Activated CD4-positive, CD25-positive, alpha-beta regulatory T cell treated with anti-CD3 and anti-CD28 coated beads, Interleukin-2, amount 50 U/mL, for 24 hours (primary cell): ENCODE measurements at regions not wholly inside any gene's neighbourhood (a gene's known extent, or its start where the extent isn't known, plus 50 kb on each side); places are given as distances from the start of the nearest gene placed in this dataset.
"Not testable (repeated sequence)": the region's sequence is repeated elsewhere in the genome, so short reads cannot be mapped to it uniquely, and the experiment has no call there.

Experiments
- ATAC-seq, 2 donors: fragments of 150-1000 bp; cut with Tn5 transposase; one replicate each; pipeline ENCODE4 v1.10.0; 2021; ENCODE audit warnings: mild to moderate bottlenecking in 1 of 2, moderate library complexity in 1 of 2

DNA sequence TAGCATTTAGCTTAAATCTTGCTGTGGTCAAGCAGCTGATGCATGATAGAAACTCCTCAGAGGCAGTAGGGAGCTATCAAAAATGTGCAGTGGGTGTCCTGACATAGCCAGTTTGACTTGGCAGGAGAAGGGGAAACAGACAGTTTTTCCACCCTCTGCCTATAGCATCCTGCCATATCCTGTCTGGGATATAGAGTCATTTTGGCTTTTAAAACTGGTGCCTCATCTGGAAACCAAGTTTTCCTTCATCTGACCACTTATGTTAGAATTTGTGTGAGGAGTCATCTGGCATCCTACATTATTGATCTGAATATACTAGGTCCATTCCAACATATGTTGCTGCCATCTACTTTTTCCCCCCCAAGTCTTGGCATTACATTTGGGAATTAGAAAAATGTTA, 284.1 kb downstream of the CD109 start:
- no peak for ATAC-seq

DNA sequence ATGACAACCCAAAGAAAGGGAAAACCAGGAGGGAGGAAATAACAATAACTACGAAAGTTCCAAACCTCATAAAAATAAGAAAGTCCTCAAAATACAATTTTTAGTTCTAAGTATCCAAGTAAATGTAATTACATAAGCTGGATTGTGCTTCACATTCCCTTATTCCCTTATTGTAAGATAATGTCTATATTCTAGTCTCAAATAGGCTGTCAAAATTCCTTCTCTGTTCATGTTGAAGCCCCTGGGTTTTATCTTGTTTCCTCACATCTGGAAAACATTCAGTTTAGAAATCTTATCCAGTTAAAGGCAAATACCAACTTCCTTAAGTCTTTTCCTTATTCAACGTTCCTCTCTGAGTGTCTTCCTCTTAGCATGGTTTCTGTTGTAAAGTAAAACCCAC, 282.3 kb downstream of the CD109 start:
- no peak for ATAC-seq

DNA sequence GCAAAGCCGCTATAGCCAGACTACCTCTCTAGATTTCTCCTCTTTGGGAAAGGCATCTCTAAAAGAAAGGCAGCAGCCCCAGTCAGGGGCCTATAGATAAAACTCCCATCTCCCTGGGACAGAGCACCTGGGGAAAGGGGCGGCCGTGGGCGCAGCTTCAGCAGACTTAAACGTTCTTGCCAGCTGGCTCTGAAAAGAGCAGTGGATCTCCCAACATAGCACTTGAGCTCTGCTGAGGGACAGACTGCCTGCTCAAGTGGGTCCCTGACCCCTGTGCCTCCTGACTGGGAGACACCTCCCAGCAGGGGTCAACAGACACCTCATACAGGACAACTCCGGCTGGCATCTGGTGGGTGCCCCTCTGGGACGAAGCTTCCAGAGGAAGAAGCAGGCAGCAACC, 276.5 kb downstream of the CD109 start:
- ATAC-seq, result not testable (repeated sequence)

DNA sequence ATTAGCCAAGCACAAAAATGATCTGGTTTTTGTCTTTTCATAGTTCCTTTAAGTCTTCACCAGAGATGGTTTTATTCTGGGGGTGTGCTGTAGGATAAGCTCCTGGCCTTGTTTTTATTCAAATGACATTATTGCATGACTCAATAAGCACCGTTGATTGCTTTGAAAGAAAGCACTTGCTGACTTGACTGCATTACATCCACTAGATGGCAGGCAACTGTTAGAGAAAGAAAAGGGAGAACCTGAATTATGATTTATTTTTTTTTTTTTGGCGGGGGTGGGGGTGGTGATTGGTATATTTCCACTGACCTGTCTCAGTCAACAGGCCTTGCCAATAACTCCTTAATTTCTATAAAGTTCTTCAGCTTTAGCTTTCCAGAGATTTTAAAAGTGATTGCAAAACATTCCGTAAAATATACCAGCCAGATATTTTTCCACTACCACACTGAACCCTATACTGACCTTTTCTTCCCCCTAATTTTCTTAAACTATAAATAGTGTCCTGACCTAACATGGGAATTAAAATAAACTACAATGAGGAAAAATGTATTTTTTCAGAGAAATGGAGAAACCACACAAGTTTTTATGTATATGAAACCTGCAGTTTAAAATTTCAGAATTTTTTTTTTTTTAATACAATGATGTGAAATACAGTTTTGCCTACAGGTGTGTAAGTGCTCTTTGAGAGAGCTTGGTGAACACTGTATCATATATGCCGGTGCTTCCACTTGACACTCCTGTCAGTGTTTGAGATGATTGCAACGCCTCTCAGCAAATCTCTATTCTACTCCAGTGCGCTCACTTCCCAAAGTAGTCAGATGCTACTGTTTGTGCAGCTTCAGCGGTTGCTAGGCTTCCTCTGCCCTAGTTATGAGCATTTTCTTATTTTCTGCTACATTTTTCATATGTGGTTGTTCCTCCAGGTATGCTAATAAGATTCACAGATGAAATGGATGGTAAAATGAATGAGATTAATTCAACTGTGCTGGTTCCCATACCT, 274.3 kb downstream of the CD109 start:
- no peak for ATAC-seq

DNA sequence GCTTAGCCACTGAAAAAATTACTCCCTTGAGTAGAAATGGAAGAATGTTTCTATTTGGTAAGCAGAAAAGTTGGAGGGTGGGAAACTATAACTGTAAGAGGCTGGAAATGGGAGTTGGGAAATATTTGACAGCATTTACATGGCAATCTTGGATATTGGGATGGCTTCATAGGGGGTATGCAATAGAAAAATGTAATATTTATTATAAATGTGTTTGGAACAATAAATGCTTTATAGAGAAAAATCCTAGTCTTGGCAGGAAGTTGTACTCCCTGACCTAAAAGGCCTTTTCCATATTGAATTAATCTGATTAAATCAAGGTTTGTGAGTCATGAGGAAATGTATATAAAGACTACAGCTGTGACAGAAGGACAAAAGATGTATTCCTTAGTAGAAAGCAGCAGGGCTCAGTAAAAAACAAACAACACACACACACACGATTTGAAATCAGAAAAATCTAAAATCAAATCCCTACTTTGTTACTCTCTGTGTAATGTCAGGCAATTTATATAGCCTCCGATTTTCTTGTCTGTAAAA, 272.3 kb downstream of the CD109 start:
- ATAC-seq, result no peak

DNA sequence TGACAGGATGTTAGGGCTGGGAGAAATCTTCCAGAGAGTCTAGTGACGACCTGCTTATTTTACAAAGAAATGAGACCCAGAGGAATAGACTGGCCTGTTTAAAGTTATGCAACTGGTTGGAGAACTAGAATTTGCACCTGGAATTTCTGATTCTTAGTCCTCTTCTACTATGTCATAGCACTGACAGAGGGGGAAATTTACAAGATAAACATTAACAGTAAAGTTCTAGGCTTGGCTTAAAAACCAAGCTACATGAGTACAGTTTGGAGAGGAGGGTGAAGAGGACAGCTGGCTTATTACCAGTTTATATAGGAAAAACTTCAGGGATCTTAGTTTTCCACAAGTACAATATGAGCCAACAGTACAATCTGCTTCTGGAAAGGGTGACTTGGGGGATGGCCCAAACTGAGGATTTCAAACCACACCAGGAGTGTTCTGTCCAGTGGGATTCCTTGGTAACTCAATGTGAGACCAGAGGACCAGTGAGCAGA, 269.6 kb downstream of the CD109 start:
- no peak for ATAC-seq

DNA sequence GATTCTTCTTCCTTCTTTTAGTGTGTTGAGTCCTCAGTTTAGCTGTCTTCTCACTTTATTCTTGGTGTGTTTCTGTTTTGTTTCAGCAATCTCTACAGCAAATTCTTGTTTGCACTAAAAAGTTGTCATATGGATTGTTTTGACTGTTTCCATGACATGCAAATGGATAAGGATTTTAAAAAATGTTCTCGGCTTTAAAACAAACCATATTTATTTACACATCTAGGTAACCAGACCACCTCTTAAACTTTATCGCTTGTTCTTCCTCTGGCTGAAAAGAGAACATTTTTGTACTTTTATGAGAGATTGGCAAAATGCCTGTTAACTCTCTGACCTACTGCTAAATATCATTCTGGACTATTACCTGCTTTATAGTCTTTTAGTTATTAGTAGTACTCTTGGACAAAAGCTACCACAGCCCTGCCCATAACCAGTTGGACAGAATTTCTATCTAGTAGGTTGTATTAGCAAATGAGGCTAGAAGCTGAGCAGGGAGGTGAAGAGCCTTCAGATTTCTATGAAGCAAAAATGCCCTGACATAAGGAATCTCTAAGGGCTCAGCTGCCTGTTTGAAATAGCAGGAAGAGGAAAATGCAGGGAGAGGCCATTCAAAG, 268.3 kb downstream of the CD109 start:
- ATAC-seq, result no peak

DNA sequence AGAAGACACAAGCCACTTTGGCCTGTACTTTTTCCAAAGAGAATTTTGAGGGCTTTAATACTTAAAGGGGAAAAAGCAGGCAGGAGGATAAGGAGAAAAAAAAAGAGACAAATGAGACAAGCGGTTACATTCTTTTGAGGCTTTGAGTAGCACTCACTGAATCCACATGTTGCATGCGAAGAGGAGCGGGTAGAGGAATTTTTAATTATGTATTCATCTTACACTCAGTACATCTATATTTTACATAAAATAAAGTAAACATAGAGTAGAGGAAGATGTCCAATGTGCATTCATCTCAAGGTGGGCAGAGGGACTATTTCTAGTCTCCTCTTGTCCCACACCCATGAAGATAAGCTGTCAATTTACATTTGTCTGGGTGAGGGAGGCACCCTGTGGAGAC, 266.9 kb downstream of the CD109 start:
- no peak for ATAC-seq

DNA sequence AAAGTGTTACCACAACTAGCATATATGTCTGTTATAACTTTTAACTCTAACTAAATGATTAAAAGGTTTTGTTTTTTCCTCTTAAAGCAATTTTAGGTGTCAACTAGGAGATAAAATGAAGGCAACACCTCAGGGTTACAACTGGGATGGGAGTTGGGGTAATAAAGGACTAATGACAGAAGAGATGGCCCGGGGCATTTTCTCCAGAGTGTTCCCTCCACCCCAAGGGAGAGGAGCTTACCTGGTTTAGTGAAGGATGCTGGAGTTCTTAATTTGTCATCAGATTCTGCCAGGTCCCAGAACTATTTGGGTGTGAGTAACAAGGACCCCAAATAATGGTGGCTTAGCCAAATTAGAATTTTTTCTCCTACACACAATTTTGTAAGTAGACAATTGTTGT, 260.3 kb downstream of the CD109 start:
- no peak for ATAC-seq

DNA sequence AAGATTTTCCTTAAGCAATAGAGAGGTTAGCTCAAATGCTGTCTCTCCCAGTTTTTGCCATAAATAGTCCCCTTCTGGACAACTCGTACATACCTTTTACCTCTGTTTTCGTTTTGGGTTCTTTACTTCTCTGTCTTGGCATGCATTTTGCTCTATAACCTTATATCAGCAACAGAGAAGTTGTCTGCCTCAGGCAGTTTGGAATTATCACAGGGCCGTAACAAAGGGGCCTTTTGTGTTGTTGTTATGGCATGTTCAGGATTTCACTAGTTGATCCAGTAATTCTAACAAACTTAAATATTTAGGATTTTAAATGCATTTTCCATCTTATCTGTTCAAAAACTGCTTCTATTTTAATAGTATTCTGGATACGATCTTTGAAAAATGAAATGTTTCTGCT, 259.8 kb downstream of the CD109 start:
- ATAC-seq, result no peak

DNA sequence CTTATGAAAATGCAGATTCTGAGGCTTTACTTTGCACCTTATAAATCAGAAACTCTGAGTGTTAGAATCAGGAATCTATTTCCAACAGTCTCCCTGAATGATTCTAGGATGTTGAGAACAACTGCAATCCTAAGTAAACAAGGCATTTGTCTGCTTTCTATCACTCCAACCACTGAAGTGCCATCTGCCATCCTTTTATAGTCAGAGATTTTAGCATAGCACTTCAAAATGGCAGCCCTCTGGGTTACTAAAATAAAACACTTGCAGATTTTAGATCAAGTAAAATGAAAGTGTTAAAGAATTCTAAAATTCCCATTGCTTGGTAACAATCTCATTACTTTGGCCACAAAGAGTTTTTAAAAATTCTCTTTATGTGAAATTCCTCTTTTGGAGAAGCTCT, 258.9 kb downstream of the CD109 start:
- no peak for ATAC-seq

DNA sequence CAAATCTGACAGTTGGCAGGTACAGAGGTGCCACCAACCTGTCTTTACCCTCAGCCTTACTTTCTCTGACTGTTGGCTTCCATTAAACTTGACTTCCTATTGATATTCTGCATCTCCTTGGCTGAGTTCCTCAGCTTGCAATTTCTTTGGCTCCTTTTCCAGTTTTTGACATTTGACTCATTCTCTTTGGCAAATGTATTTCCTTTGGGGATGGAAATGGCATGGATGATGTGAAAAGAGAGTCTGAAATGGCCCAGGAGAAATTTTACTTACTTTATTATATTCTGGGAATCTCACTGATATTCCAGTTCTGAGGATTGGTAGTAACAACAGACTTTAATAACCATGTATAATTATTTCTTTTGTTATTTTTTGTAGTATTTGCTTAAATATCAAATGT, 255.2 kb downstream of the CD109 start:
- no peak for ATAC-seq

DNA sequence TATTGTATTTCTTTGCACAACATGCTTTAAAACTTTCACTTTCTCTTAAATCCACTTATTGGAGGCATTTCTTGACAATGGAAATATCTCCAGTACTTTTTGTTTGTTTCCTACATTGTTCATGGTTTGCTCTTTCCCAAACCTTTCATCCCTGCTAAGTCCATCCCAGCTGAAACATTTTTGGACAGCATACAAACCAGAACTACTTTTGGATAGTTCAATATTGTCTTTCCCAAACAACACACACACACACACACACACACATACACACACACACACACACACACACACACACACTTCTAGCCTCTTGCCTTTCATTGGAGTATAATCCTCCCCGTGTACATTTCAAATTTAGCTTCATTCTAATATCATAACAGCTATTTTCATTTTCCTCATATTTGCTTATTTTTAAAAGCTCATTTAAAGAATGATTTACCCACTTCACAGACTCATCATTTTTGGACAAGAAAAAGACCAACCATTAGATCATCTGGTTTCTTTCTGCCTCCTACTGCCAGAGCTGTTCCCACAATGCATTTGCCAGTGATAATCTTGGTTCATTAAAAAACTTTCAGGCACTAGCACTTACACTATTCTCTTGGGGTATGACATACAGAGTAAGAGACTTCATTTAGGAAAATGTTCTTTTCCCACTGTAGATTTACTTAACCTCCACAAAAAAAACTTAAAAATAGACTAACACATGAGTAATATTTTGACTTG, 248.1 kb downstream of the CD109 start:
- no peak for ATAC-seq

DNA sequence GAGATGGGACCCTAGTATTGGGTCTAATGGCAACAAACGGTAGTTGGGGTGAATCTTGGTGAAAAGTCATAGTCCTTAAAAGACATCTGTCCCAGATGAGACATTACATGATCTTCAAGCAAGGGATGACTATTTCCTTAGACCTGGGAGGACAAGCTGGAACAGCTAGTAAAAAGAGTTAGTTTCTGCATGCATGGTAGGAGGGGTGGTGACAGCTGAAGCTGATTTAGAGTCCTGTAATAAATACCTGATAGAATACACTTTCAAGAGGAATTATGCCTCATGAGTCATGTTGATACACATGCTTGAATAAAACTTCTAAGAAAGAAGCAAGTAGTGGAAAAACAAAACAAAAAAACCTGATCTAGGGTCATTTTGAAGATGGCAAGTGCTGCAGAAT, 247.4 kb downstream of the CD109 start:
- ATAC-seq, result no peak

DNA sequence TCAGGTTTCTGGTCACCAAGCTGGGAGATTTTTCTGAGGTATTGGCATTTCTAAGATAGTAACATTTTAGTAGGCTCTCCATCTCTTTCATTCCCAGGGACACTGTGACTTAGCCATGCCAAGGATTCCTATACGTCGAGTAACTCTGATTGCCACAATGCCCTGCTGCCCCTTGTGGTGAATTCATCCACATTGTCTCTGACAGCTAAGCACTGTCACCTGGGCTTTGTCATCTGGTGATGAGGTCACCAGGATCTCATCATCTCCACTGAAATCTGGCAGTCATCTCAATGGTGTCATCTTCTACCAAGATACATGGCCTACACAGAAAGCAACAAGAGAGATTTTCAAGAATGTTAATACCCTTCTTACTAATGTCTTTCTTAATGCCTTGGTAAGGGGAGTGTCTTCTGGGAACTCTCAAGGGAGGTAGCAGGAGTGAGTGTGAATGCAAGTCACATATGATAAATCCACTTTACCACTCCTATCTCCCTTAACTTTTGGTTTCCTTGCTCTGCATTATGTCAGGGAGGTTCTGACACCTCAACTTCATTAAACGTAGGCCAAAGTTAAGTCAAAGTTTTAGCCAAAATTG, 246.7 kb downstream of the CD109 start:
- no peak for ATAC-seq

DNA sequence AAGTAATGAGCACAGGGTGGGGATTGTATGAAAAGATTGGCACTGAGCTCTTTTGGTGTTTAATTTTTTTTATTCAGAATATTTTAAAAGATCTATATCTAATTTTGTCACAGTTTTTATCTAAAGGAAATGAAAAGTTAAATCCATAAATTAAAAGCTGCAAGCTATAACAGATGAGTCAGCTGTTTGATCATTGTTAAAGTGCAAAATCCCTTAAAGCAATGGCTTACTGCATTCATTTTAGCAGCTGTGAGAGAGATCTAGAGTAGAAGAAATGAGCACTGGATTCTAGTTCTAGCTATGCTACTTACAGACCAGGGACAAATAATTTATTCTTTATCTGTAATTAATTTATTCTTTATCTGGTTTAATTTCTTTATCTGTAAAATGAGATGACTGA, 245.9 kb downstream of the CD109 start:
- no peak for ATAC-seq

DNA sequence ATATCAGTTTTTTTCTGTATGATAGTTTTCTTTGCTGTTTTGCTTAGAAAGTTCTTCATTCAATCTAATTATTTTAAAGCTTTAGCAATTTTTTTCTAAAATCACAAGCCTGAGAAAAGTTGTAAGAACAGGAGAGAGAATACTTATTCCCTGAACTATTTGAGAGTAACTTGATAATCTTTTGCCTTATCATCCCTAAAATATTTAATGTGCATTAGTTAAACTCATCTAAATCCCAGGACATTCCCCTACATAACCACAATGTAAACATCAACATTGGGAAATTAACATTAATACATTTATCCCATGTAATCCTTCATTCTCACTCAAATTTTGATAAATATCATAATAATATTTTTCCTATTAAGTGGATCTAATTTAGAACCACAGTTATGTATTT, 241.8 kb downstream of the CD109 start:
- no peak for ATAC-seq

DNA sequence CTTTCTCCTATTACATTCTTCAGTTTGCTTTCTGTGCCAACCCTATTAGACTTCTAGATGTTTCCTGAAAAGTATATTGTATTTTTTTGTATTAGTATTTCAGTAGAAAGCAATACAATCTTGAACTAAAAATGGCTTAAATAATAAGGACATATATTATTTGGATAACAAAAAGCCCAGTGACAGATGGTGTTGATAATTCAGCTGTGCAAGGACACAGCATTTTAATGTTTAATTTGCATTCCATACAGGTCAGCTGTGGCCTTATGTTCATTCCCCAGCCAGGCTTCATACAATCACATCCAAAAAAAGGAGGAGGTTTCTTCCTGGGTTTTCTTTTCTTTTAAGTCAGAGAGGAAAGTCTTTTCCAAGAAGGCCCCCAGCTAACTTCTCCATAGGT, 236.9 kb downstream of the CD109 start:
- ATAC-seq, result no peak

DNA sequence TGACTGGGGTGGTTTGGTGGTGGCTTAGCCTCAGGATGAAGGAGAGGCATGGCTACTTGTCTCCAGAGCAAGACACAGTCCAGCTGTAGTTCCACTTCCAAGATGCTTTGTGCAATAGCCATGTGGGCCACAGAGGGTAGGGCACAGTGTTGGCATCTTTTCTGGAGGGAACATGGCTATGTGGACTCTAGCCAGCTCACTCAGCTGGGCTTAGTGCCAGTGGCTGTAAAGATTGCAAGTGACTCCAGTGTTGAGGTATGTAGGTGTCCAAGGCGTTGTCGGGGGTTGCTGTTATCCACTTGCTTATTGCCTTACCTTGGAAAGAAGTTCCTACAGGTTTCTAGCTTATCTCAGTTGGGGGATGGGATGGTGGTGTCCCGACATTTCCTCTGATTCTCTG, 233.4 kb downstream of the CD109 start:
- no peak for ATAC-seq

DNA sequence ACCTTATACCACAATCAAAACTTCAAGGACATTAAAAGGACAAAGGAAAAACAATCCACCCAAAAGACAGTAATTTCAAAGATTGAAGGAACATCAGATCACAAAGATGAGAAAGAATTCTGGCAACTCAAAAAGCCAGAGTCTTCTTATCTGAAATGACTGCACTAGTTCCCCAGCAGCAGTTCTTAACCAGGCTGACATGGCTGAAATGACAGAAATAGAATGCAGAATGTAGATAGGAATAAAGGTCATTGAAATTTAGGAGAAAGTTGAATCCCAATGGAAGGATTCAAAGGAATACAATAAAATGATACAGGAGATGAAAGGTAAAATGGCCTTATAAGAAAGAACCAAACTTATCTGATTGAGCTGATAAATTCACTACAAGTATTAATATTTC, 231.4 kb downstream of the CD109 start:
- no peak for ATAC-seq

DNA sequence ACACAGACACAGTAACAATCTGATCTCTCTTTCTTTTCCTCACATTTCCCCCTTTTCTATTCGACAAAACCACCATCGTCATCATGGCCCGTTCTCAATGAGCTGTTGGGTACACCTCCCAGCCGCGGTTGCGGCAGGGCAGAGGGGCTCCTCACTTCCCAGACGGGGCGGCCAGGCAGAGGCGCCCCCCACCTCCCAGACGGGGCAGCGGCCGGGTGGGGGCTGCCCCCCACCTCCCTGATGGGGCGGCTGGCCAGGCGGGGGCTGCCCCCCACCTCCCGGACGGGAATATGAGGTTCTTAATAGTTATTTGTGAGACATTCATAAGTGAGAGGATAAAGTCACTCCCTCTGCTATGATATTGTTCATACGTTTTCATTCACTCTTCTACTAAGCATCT, 229.7 kb downstream of the CD109 start:
- ATAC-seq, result not testable (repeated sequence)

DNA sequence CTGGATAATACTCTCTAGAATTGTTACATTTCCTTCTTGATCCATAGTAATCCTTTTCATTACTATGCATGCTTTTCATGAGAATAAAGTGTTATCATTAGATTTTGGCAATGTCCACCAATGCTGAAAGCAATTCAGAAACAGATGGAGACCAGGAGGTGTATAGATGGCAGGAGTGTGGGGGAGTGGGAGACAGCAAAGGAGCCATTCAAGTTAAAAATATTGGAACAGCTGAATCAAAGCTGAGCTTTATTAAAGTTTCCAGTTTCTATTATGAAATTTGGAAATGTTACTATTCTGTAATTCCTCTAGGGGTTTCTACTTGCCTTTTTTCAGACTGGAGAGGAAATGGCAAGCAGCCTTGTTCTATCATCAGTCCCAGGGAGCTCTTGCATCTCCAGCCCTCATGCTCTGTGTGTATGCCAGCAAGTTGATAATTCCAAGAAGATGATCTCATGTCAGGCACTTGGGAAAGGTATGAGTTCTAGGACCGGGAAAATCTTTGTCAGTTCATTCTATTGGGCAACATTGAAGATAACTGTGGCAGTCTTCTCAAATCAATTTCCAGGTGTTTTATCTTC, 228.0 kb downstream of the CD109 start:
- ATAC-seq, result no peak
